NCI-H526 (cell line): ENCODE measurements at regions not wholly inside any gene's neighbourhood (a gene's known extent, or its start where the extent isn't known, plus 50 kb on each side); places are given as distances from the start of the nearest gene placed in this dataset.
A peak's percentile ranks its signal among the peaks of the same experiment; 100 is the strongest.
"Not testable (repeated sequence)": the region's sequence is repeated elsewhere in the genome, so short reads cannot be mapped to it uniquely, and the experiment has no call there.

Experiments used
- DNase-seq, 2 experiments: peaks; one replicate each; lab custom pipeline; 2025; lab: John Stamatoyannopoulos, UW

DNA sequence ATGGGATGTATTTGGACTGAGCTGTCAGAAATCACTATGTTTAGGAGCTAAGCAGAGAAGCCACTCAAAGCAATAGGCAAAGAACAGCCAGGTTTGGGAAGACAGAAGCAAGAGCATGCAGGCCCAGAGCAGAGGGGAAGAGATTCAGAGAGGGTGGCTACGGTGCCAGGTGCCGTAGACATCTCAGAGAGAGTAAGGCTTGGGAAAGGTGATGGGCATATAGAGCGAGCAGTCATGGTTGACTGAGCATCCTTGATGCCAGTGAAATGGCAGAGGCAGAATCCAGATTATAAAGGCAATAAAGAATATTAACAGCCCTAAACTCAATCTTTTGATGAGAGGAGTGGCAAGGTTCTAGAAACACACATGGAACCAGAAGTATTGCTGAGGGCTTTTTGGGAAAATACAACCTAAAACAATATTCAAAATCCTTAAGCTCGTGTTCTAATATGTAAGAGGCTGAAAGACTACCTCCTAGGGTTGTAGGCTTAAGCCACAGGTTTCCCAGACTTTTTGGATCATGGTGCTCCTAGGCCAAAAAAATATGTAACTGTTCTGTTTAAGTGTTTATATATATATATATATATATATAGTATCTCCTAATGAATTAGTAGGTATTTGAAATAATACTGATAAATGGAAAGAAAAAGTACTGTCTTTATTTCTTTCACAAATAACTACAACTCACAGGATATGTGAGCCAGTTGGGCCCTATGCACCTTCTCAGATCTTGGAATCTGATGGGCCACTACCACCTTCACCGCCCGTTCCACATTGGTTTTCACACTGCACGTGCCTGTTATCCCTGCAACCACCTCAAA lies 113.3 kb downstream of the MYCN start:
- no peak for DNase-seq

GRCh38 chr2:16052571-16053052 lies 112.3 kb downstream of the MYCN start:
- not testable (repeated sequence) for DNase-seq

- no peak for DNase-seq
Measured at GRCh38 chr2:16051841-16052564, 111.7 kb downstream of the MYCN start.

GRCh38 chr2:16050908-16051489 lies 110.6 kb downstream of the MYCN start:
- DNase-seq, result peak; percentile 99

DNA sequence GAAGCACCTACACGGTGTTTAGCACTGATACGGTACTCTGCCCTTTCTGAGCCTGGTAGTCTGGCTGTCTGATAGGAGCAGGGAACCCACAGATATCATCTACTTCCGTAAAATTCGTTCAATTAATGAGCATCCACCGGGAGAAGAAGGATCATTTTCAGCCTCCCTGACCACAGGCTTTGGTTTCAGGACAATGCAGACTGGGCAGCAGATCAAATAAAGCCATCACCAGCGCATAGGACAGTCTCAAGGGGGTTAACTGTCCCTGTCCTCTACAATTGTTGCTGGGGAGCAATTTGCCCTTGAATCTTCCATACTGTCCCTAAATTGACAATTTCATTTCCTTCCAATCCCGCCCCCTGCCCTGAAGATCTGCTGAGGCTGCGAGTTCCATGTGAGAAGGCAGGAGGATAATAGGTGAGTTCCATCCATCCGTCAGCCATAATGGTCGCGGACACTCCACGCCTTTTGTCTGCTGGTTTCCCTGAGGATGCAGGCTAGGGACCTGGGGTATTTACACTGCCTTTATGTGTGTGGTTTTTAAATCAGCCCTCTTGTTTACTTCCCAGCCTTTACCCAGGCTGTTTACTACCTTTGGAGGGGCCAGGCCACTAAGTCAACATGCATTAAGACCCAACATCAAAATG lies 110.0 kb downstream of the MYCN start:
- peak in 1 of 2 experiments; percentile 98 for DNase-seq

- DNase-seq, result no peak
Measured at GRCh38 chr2:16049406-16049805, 109.1 kb downstream of the MYCN start.

DNA sequence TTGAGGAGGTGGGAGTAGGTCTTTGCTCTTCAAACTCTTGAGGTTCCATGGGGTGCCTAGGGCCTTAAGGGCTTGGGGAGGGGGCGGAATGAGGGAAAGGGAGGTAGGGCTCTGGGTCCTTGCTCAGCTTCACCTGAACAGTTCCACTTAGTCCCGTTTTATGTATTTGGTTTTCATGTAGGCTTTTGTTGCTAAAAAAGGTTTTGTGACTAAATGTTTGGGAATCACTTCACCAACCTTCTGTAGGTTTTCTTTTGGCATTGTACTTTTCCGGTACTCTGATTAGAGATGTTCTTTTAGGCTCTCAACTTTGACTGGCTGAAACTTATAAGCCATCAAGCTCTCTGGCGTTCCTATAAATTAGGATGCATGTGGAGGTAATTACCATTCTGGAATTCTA lies 108.1 kb downstream of the MYCN start:
- DNase-seq, result no peak

DNA sequence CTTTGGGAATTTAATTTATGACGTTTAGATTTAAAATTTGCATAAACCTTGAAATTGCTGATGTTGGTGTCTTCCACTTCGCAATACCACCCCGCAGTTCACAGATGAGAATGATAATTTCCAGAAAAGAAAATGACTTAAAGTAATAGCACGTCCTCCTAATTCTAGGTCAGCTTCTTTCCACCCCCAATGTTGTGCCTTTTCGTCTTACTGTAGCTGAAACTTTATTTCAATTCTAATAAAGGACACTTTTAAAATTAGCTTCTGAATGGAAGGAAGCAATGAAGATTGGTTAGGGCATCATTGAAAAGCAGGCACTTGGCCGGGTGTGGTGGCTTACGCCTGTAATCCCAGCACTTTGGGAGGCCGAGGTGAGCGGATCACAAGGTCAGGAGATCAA lies 107.4 kb downstream of the MYCN start:
- no peak for DNase-seq

- DNase-seq, result no peak
Measured at GRCh38 chr2:16046649-16047048, 106.3 kb downstream of the MYCN start.

DNA sequence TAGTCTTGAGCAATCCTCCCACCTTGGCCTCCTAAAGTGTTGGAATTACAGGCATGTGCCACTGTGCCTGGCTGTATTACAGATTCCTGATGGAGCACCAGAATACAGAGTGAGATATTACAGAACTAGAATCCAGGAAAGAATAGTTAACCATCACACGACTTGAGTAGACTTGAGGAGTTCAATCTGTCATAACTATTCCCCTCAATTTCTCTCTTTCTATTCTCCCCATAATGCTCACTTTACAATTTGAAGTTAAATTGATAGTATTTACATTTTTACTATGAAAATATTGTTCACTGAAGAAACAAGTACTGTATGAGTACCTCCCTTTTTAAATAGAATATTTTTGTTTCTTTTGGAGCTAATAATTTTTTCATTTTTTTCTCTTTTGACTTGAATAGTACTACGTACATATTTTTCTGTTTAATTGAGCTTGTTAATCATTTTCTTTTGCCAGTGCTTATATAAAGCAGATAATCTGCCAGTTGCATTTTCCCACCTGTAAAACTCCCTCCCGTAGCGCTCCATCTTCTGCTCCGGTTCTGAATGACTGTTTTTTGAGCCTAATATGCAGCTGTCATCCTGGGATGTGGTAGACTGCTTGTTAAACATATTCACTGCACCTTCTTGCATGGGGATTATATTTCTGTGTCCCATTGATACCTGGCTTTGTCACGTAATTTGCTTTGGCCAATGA lies 105.5 kb downstream of the MYCN start:
- DNase-seq, result no peak

DNA sequence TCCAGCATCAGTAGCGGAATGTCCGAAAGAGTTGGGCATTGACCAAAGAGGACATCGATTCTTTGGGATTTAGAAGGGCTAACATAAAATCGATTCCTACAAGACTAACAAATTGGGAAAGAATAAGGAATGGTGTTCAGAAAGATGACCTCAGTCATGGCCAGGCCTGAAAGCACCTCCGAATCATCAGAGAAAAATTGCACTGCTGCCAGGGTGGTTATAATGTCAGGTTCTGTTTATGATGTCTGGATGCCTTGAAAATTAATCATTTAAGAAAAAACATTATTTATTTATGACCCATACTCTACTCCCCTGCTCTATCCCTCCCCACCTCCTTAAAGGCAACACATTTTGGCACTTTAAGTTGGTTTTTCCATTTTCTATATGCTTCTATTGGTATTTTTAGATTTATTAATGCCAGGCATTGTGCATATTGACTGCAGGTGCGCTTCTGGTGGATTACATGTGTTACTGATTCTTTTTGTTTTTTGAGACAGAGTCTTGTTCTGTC lies 104.7 kb downstream of the MYCN start:
- DNase-seq, result no peak

GRCh38 chr2:16043627-16044026 lies 103.3 kb downstream of the MYCN start:
- no peak for DNase-seq

DNA sequence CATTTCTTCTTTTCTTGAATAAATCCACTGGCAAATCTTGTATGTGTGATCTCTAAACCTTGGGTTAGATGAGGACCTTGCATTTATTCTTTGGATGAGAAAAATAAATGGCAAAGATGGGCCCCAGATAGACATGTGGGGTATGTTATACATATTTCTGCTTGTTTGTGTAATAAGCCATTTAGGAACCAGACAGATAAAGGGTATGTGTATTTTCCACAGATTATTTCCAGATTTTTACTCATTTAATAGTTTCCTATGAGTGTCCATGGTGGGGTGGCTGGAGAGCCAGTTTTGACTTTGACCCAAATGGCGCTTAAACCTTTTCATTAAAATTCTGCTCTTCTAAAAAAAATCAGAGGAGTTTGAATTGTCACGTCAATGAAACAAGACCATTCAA lies 102.8 kb downstream of the MYCN start:
- no peak for DNase-seq

- DNase-seq, result no peak
Measured at GRCh38 chr2:16042201-16042700, 101.9 kb downstream of the MYCN start.

DNA sequence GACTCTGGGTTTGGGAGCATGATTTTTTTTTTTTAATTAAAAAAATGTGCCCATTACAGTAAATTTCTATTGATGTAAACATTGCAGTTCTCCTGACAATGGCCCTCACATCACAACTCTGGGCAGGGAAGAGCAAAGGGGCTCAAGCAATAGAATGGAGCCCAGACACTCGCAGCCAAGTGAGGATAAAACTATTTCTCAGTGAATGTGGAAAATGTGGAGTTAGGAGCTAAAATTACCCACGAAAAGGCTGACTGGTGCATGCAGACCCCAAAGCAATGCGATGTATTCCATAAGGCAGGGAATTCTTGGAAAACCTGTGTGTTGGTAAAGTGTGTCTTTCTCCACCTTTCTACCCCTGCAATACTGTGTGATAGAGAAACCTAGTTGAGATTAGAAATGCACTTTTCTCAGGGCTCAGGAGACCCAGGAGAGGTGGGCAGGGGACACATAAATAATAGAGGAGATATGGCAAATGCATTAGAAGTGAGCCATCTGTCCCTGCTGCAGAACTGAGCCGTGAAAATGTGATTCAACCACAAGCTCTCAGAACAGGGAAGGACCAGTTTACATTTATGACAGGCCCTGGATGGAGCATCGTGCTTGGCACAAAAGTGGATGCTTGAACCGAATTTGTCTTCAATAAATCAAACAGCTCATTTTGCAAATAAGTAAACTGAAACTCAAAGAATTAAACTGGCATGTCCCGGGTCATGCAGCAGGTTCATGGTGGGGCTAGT lies 100.1 kb downstream of the MYCN start:
- DNase-seq, result no peak

GRCh38 chr2:16039823-16040222 lies 99.5 kb downstream of the MYCN start:
- no peak for DNase-seq

- DNase-seq, result no peak
Measured at GRCh38 chr2:16039055-16039454, 98.7 kb downstream of the MYCN start.

DNA sequence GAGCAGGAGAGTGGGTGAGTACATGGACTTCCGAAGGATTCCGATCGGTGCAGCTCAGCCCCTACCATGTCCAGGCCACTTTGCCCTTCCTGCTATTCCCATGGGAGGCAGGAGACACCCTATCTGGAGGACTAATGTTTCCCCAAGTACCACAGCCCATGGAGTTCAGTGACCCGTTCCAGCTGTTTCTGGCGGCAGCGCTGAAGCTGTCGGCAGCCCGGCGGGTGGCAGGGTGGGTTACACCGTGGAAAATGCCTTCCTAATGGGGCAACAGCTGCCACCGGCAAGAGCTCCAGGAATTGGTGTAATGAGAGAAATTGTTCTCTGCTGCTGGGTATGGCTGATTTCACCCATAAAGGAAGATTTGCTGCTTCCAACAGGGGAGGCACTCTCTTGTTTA lies 98.3 kb downstream of the MYCN start:
- DNase-seq, result no peak

DNA sequence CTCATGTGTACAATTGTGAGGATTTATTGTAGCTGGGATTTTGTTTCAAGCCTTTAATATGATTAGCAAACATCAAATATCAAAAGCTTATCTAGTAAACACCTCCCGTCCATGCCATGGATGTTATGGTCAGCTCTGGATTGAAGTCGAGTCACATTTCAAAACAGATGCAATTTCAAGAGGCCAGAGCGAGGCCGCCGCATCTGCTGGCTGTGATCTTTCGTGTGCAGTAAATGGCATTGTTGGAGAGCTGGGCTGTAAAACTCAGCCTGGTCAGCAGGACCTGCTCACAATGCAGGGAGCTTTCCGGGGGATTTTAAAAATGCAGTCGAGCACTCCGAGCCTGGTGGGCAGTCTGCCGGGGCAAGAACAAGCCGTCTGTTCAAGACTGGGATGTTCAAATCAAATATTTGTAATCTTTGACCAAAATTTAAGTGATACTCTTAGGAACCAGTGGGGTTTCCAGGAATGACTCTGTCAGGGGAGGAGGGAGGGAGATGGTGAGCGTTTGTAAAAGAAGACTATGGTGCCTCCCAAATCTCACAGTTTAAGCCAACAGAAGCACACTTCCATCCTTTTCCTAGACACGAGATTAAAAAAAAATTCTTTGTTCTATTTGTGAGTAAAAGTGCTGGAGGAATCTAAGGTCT lies 97.6 kb downstream of the MYCN start:
- no peak for DNase-seq

DNA sequence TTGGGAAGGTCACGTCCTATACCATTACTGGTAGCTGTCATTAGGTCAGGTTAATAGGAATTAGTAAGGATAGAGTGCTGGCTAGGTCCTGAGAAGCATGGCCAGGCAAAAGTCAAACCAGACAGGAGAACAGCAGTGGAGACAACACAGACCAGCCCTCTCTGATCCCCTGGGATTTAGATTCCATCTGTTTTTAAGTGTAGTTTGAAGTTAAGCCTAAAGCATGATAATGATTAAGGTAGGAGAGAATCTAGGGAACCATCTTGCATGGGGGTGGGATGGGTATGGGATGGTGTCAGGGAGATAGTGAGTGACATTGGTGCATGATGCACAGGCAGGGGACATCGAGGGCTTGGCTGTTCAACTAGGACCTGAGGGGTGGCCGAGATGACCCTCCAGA lies 96.6 kb downstream of the MYCN start:
- DNase-seq, result no peak
